ENCODE measurements at regions not wholly inside any gene's neighbourhood (a gene's known extent, or its start where the extent isn't known, plus 50 kb on each side); places are given as distances from the start of the nearest gene placed in this dataset.

- Mint-ChIP-seq H3K4me3 (no peak overlapping the region), H3K27ac (no peak overlapping the region), H3K4me1 (ENCODE audit: low read depth) (peaks cover 9% of the 10 kb centered on the region), H3K27me3 (peaks cover 34% of the 10 kb centered on the region), H3K36me3 (no peaks in the 10 kb centered on the region), H3K9me3 (ENCODE audit: low read depth) (no peaks in the 10 kb centered on the region)
Observed at GRCh38 chr14:101399737-101400517, 161.4 kb upstream of the DIO3 start.

- peaks cover 29% of the 10 kb centered on the region for H3K27me3 Mint-ChIP-seq
- H3K36me3 Mint-ChIP-seq = no peaks in the 10 kb centered on the region
- H3K27ac Mint-ChIP-seq = no peak overlapping the region
- no peaks in the 10 kb centered on the region for H3K9me3 Mint-ChIP-seq (ENCODE audit: low read depth)
- peaks cover 9% of the 10 kb centered on the region for H3K4me1 Mint-ChIP-seq (ENCODE audit: low read depth)
- no peak overlapping the region for H3K4me3 Mint-ChIP-seq
Observed at GRCh38 chr14:101400830-101401229, 160.5 kb upstream of the DIO3 start.

GRCh38 chr14:101402936-101403660 lies 158.2 kb upstream of the DIO3 start:
- no peaks in the 10 kb centered on the region for H3K9me3 Mint-ChIP-seq (ENCODE audit: low read depth)
- no peak overlapping the region for H3K4me3 Mint-ChIP-seq
- peaks cover 9% of the 10 kb centered on the region for H3K4me1 Mint-ChIP-seq (ENCODE audit: low read depth)
- H3K36me3 Mint-ChIP-seq = no peaks in the 10 kb centered on the region
- no peak overlapping the region for H3K27ac Mint-ChIP-seq
- peaks cover 32% of the 10 kb centered on the region for H3K27me3 Mint-ChIP-seq

GRCh38 chr14:101404426-101405170 lies 156.7 kb upstream of the DIO3 start:
- peaks cover 30% of the 10 kb centered on the region for H3K27me3 Mint-ChIP-seq
- H3K9me3 Mint-ChIP-seq (ENCODE audit: low read depth) = no peaks in the 10 kb centered on the region
- no peak overlapping the region for H3K27ac Mint-ChIP-seq
- H3K4me3 Mint-ChIP-seq = no peak overlapping the region
- peaks cover 9% of the 10 kb centered on the region for H3K4me1 Mint-ChIP-seq (ENCODE audit: low read depth)
- H3K36me3 Mint-ChIP-seq = no peaks in the 10 kb centered on the region

- Mint-ChIP-seq H3K27me3 (peaks cover 29% of the 10 kb centered on the region), H3K36me3 (no peaks in the 10 kb centered on the region), H3K4me1 (ENCODE audit: low read depth) (peaks cover 9% of the 10 kb centered on the region), H3K9me3 (ENCODE audit: low read depth) (no peaks in the 10 kb centered on the region), H3K27ac (no peak overlapping the region), H3K4me3 (no peak overlapping the region)
Observed at GRCh38 chr14:101405171-101405883, 156.0 kb upstream of the DIO3 start.

- H3K36me3 Mint-ChIP-seq = no peaks in the 10 kb centered on the region
- no peak overlapping the region for H3K4me3 Mint-ChIP-seq
- H3K27me3 Mint-ChIP-seq = peaks cover 22% of the 10 kb centered on the region
- no peaks in the 10 kb centered on the region for H3K4me1 Mint-ChIP-seq (ENCODE audit: low read depth)
- H3K27ac Mint-ChIP-seq = no peak overlapping the region
- H3K9me3 Mint-ChIP-seq (ENCODE audit: low read depth) = no peaks in the 10 kb centered on the region
Observed at GRCh38 chr14:101406921-101407320, 154.4 kb upstream of the DIO3 start.

GRCh38 chr14:101407328-101407727 lies 154.0 kb upstream of the DIO3 start:
- H3K4me1 Mint-ChIP-seq (ENCODE audit: low read depth) = no peaks in the 10 kb centered on the region
- no peak overlapping the region for H3K4me3 Mint-ChIP-seq
- no peaks in the 10 kb centered on the region for H3K36me3 Mint-ChIP-seq
- no peak overlapping the region for H3K27ac Mint-ChIP-seq
- no peaks in the 10 kb centered on the region for H3K9me3 Mint-ChIP-seq (ENCODE audit: low read depth)
- H3K27me3 Mint-ChIP-seq = peaks cover 24% of the 10 kb centered on the region

- Mint-ChIP-seq H3K4me3 (no peak overlapping the region), H3K27me3 (peaks cover 26% of the 10 kb centered on the region), H3K4me1 (ENCODE audit: low read depth) (no peaks in the 10 kb centered on the region), H3K36me3 (no peaks in the 10 kb centered on the region), H3K27ac (no peak overlapping the region), H3K9me3 (ENCODE audit: low read depth) (no peaks in the 10 kb centered on the region)
Observed at GRCh38 chr14:101408077-101408831, 153.0 kb upstream of the DIO3 start.

GRCh38 chr14:101409006-101409543 lies 152.2 kb upstream of the DIO3 start:
- Mint-ChIP-seq H3K4me1 (ENCODE audit: low read depth) (no peaks in the 10 kb centered on the region), H3K4me3 (no peak overlapping the region), H3K27ac (no peak overlapping the region), H3K27me3 (peaks cover 27% of the 10 kb centered on the region), H3K9me3 (ENCODE audit: low read depth) (no peaks in the 10 kb centered on the region), H3K36me3 (no peaks in the 10 kb centered on the region)

- H3K4me3 Mint-ChIP-seq = no peak overlapping the region
- no peaks in the 10 kb centered on the region for H3K36me3 Mint-ChIP-seq
- H3K9me3 Mint-ChIP-seq (ENCODE audit: low read depth) = no peaks in the 10 kb centered on the region
- H3K4me1 Mint-ChIP-seq (ENCODE audit: low read depth) = no peaks in the 10 kb centered on the region
- H3K27ac Mint-ChIP-seq = no peak overlapping the region
- H3K27me3 Mint-ChIP-seq = peaks cover 32% of the 10 kb centered on the region
Observed at GRCh38 chr14:101410126-101410525, 151.2 kb upstream of the DIO3 start.

GRCh38 chr14:101411151-101411550 lies 150.1 kb upstream of the DIO3 start:
- no peaks in the 10 kb centered on the region for H3K4me1 Mint-ChIP-seq (ENCODE audit: low read depth)

GRCh38 chr14:101411779-101412178 lies 149.5 kb upstream of the DIO3 start:
- H3K4me3 Mint-ChIP-seq = no peak overlapping the region

More at GRCh38 chr14:101411151-101411550, 150.1 kb upstream of the DIO3 start:
- Mint-ChIP-seq H3K9me3 (ENCODE audit: low read depth) (no peaks in the 10 kb centered on the region), H3K4me3 (no peak overlapping the region), H3K27ac (no peak overlapping the region), H3K36me3 (no peaks in the 10 kb centered on the region), H3K27me3 (peaks cover 38% of the 10 kb centered on the region)

GRCh38 chr14:101412739-101413138 lies 148.6 kb upstream of the DIO3 start:
- Mint-ChIP-seq H3K9me3 (ENCODE audit: low read depth) (no peaks in the 10 kb centered on the region), H3K27me3 (peaks cover 42% of the 10 kb centered on the region), H3K4me1 (ENCODE audit: low read depth) (no peaks in the 10 kb centered on the region), H3K27ac (peak overlapping the region; percentile 46), H3K36me3 (peaks cover 2% of the 10 kb centered on the region), H3K4me3 (no peak overlapping the region)

More at GRCh38 chr14:101411779-101412178, 149.5 kb upstream of the DIO3 start:
- Mint-ChIP-seq H3K27ac (no peak overlapping the region), H3K27me3 (peaks cover 43% of the 10 kb centered on the region), H3K4me1 (ENCODE audit: low read depth) (no peaks in the 10 kb centered on the region), H3K9me3 (ENCODE audit: low read depth) (no peaks in the 10 kb centered on the region), H3K36me3 (no peaks in the 10 kb centered on the region)

GRCh38 chr14:101417434-101417833 lies 143.9 kb upstream of the DIO3 start:
- H3K4me1 Mint-ChIP-seq (ENCODE audit: low read depth) = no peaks in the 10 kb centered on the region
- H3K27ac Mint-ChIP-seq = no peak overlapping the region
- H3K27me3 Mint-ChIP-seq = peaks cover 40% of the 10 kb centered on the region
- H3K36me3 Mint-ChIP-seq = peaks cover 4% of the 10 kb centered on the region
- no peaks in the 10 kb centered on the region for H3K9me3 Mint-ChIP-seq (ENCODE audit: low read depth)
- no peak overlapping the region for H3K4me3 Mint-ChIP-seq

All from activated naive CD8-positive, alpha-beta T cell (primary cell).